Stimulated activated CD4-positive, alpha-beta T cell treated with anti-CD3 and anti-CD28 coated beads, Interleukin-4, amount 100 ng/mL, for 24 hours (primary cell): ENCODE measurements at regions not wholly inside any gene's neighbourhood (a gene's known extent, or its start where the extent isn't known, plus 50 kb on each side); places are given as distances from the start of the nearest gene placed in this dataset.
"Not testable (repeated sequence)": the region's sequence is repeated elsewhere in the genome, so short reads cannot be mapped to it uniquely, and the experiment has no call there.

Experiments used
- DNase-seq: peaks from one replicate; pipeline ENCODE4 v3.0.0-alpha.2; 2020

GRCh38 chr6:2361195-2361594, 115.8 kb upstream of the GMDS start:
- no peak for DNase-seq

DNA sequence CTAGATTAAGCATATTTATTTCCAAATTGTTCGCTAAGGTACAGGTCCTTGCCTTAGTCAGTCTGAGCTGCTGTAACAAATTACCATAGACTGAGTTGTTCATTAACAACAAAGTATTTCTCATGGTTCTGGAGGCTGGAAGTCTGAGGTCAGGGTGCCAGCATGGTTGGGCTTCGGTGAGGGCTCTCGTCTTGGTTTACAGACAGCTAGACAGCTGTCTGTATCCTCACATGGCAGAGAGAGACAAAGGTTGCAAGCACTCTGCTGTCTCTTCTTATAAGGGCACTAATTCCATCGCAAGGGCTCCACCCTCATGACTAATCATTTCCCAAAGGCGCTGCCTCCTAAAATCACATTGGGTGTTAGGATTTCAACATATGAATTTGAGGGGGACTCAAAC, 115.3 kb upstream of the GMDS start:
- DNase-seq, result no peak

DNA sequence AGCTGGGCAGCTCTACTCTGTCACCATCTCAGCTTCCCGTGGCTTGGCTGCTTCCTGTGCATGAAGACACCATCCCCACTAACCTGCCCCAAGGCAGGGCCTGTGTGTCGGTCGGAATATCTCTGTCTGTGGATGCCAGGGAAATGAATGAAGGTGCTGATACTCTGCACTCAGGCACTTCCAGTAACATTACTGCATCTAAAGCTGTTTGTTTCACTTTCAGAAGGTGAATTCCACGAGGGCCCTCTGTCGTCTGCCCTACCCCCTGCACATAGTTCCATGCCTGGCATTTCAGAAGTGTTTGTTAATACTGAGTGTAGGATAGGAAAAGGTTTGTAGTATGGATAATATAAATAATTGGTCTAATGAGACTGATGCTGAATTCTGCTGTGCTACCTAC, 114.7 kb upstream of the GMDS start:
- DNase-seq, result no peak

GRCh38 chr6:2355150-2355549, 109.7 kb upstream of the GMDS start:
- no peak for DNase-seq

- DNase-seq, result no peak
Measured at GRCh38 chr6:2354138-2354491, 108.7 kb upstream of the GMDS start.

DNA sequence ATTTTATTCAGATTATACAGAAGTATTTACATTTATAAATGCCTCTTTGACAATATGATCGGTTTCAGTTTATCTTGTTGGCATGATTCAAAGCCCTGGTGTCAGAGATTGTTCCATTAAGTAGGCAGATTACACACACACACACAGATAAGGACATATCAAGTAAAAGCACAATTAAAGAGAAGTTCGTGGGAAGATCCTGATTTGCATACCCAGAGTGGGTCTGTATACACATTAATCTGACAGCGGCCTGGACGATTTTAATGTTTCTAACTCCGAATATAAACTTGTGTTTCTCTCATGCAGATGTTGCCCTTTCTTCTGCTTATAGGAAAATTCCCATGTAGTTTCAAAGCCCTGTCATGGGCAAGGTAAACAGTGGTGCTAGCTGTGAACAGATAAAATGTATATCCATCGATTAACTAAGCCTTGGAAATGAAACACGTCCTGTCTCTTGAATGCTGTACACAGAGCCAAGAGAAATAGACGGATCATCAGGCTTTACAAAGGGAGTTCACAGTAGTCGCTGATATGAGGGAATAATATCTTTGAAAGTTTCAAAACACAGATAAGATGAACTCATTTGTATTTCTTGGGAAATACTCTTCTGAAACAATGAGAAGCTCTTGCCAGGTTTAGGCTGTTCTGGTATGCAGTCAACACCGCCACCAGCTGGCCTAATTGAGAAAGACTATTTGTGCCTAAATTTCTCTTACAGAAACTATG, 108.2 kb upstream of the GMDS start:
- peak; percentile 67 for DNase-seq

GRCh38 chr6:2351807-2352431, 106.5 kb upstream of the GMDS start:
- DNase-seq, result no peak

- DNase-seq, result no peak
Measured at GRCh38 chr6:2351090-2351489, 105.7 kb upstream of the GMDS start.

- DNase-seq, result no peak
Measured at GRCh38 chr6:2346078-2346477, 100.7 kb upstream of the GMDS start.

GRCh38 chr6:2344319-2344905, 99.0 kb upstream of the GMDS start:
- DNase-seq, result no peak

DNA sequence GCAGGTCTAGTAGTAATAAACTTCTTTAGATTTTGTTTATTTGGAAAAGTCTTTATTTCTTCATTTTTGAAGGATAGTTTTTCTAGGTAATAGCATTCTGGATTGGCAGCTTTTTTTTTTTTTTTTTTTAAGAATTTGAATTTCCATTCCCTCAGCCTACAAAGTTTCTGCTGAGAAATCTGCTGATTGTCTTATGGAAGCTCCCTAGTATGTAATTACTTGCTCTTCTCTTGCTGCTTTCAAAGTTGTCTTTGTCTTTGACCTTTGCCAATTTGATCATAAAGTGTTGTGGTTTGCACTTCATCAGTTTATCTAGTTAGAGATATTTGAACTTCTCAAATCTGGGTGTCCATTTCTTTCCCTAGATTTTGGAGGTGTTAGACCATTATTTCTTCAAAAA, 82.2 kb upstream of the GMDS start:
- no peak for DNase-seq

DNA sequence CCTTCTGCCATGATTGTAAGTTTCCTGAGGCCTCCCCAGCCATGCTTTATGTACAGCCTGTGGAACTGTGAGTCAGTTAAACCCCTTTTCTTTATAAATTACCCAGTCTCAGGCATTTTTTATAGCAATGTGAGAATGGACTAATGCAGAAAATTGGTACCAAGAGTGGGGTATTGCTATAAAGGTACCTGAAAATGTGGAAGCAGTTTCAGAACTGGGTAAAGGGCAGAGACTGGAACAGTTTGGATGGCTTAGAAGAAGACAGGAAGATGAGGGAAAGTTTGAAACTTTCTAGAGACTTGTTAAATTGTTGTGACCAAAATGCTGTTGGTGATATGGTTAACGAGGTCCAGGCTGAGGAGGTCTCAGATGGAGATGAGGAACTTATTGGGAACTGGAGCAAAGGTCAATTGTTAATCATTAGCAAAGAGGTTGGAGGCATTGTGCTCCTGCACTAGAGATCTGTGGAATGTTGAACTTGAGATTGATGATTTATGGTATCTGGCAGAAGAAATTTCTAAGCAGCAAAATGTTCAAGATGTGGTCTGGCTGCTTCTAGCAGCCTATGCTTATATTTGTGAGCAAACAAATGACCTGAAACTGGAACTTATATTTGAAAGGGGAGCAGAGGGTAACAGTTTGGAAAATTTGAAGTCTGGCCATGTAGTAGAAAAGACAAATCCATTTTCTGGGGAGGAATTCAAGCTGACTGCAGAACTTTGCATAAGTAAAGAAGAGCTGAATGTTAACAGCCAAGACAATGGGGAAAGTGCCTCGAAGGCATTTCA, 79.0 kb upstream of the GMDS start:
- no peak for DNase-seq

- not testable (repeated sequence) for DNase-seq
Measured at GRCh38 chr6:2317498-2317897, 72.1 kb upstream of the GMDS start.

DNA sequence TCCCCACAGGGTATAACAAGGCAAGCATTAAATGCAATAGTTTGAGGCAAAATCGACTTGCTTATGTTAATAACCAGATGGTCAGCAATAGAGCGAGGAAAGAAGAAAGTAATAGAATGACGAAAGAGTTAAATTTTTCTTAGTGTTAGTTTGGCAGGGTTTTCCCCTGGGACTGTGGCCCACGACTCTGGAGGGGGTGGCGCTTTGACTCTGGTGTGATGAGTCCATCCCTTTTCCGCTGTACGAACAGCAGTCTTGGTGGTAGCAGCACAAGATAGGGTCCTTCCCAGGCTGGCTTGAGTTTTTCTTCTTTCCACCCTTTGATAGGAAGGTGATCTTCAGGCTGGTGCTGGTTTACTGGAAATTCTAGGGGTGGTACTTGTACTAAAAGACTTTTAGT, 69.2 kb upstream of the GMDS start:
- no peak for DNase-seq

DNA sequence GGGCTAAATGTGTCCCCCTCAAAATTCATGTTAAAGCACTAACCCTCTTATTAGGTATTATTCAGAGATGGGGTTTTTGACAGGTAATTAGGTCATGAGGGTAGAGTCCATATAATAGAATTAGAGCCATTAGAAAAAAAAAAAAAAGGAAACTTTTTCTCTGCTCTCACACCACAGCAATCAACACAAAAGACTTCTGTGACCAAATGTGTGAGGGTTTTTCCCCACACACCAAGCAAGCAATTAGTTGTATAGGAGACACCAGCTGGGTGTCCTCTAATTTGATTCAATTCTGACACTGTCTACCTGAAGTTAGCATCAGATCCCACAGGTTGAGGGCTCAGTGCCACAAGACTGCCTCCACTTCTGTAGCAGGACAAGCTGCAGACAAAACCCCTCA, 64.6 kb upstream of the GMDS start:
- no peak for DNase-seq

DNA sequence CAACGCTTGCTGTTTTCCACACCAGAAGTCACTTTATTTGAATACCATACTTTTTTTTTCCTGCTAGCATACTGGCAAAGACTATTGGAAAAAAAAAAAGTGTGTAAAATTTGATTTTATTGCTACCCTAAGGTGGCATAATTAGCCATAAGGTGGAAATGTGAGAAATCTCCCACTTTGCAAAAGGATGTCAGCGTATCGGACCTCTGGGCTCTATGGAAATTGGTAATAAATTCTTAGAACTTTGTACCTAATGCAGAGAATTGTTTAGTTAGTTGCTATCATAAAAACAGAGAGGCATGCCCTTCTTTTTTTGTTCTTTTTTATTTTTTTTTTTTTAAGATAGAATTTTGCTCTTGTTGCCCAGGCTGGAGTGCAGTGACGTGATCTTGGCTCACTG, 63.7 kb upstream of the GMDS start:
- DNase-seq, result no peak

GRCh38 chr6:2307799-2308198, 62.4 kb upstream of the GMDS start:
- no peak for DNase-seq

GRCh38 chr6:2305951-2306350, 60.5 kb upstream of the GMDS start:
- DNase-seq, result no peak

DNA sequence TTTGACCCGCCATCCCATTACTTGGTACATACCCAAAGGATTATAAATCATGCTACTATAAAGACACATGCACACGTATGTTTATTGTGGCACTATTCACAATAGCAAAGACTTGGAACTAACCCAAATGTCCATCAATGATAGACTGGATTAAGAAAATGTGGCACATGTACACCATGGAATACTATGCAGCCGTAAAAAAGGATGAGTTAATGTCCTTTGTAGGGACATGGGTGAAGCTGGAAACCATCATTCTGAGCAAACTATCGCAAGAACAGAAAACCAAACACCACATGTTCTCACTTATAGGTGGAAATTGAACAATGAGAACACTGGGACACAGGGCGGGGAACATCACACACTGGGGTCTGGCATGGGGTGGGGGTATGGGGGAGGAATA, 57.1 kb upstream of the GMDS start:
- DNase-seq, result not testable (repeated sequence)

GRCh38 chr6:2296781-2297180, 51.4 kb upstream of the GMDS start:
- no peak for DNase-seq
